HepG2 (cell line): ENCODE measurements at regions not wholly inside any gene's neighbourhood (a gene's known extent, or its start where the extent isn't known, plus 50 kb on each side); places are given as distances from the start of the nearest gene placed in this dataset.

Experiments
- ATAC-seq: fragments of 200-7000 bp; cut with Tn5 transposase; 3 replicates; pipeline ENCODE4 v1.9.1; 2020; ENCODE audit warnings: mild to moderate bottlenecking, moderate library complexity
- BruUV-seq: library from RNA; stranded (reverse); fragments of 400-500 nt; replicated peaks from 2 replicates; lab custom pipeline; 2021; lab: Mats Ljungman, UMichigan
- CTCF ChIA-PET: fragments of 300-600 bp; formaldehyde crosslinking; extraction: SDS; loops from one replicate; lab custom pipeline; 2021; ENCODE audit warnings: low total read pairs, inconsistent platforms, low intra/inter-chr PET ratio; lab: Yijun Ruan, JAX
- POLR2A ChIA-PET: fragments of 350-600 bp; sonication (Branson Sonifier 250); formaldehyde crosslinking; loops from one replicate; lab custom pipeline; 2020; ENCODE audit warnings: antibody characterized with exemption, inconsistent platforms; lab: Yijun Ruan, JAX
- DNase-seq: peaks from one replicate; pipeline ENCODE4 v3.0.0-alpha.2; 2015; ENCODE audit warnings: low spot score
- FAIRE-seq: peaks from 3 replicates; lab custom pipeline; 2011; peaks lifted over from hg19 to GRCh38; lab: Jason Lieb, UNC
- H2AFZ ChIP-seq: one replicate; pipeline ENCODE4 v1.6.1; 2011; ENCODE audit warnings: low read length, inconsistent platforms
- H3K27ac ChIP-seq: fragments of 300-600 bp; 3 replicates; pipeline ENCODE4 v1.8.0; 2011; ENCODE audit warnings: mixed run types, mild to moderate bottlenecking, mixed read lengths, low read length, inconsistent platforms; ENCODE audit not compliant: insufficient read depth; ENCODE audit errors: extremely low read length
- H3K27me3 ChIP-seq, 2 experiments: fragments of 200-600 bp in 1 of 2; 2 replicates in 1 of 2; 3 replicates in 1 of 2; pipeline versions ENCODE4 v1.6.0 to v1.8.0; 2011; ENCODE audit warnings: low read length in 2 of 2, mild to moderate bottlenecking in 2 of 2, moderate library complexity in 2 of 2, inconsistent platforms in 1 of 2; ENCODE audit not compliant: insufficient read depth in 2 of 2, control insufficient read depth in 1 of 2
- H3K36me3 ChIP-seq, 2 experiments: fragments of 200-600 bp in 1 of 2; replicated peaks in 1 of 2; 2 replicates in 1 of 2; 3 replicates in 1 of 2; pipeline versions ENCODE4 v1.5.1 to v1.8.0; 2011; ENCODE audit warnings: low read length in 2 of 2, inconsistent platforms in 1 of 2; ENCODE audit not compliant: insufficient read depth in 2 of 2, control insufficient read depth in 1 of 2
- H3K4me1 ChIP-seq: 2 replicates; pipeline ENCODE4 v1.5.1; 2012; ENCODE audit warnings: low read length, inconsistent platforms; ENCODE audit not compliant: insufficient read depth
- H3K4me2 ChIP-seq: 2 replicates; pipeline ENCODE4 v1.6.0; 2011; ENCODE audit warnings: low read depth, low read length, inconsistent platforms
- H3K4me3 ChIP-seq, 3 experiments: fragments of 200-600 bp in 1 of 3; sonication (generic), shearing (Covaris generic) in 1 of 3; replicated peaks in 1 of 3; 2 replicates each; pipeline ENCODE4 v1.5.1; 2011 to 2016; ENCODE audit warnings: low read length in 3 of 3, inconsistent platforms in 2 of 3, low read depth in 2 of 3, mild to moderate bottlenecking in 2 of 3, control low read depth in 1 of 3, mixed read lengths in 1 of 3; ENCODE audit not compliant: insufficient read depth in 1 of 3
- H3K79me2 ChIP-seq: one replicate; pipeline ENCODE4 v1.6.1; 2011; ENCODE audit warnings: low read length, inconsistent platforms; ENCODE audit not compliant: insufficient read depth
- H3K9ac ChIP-seq: 2 replicates; pipeline ENCODE4 v1.6.0; 2011; ENCODE audit warnings: mild to moderate bottlenecking, low read depth, low read length, inconsistent platforms; ENCODE audit not compliant: insufficient read depth
- H3K9me3 ChIP-seq: 2 replicates; pipeline ENCODE4 v1.5.1; 2012; ENCODE audit warnings: mild to moderate bottlenecking, low read length
- H4K20me1 ChIP-seq: 2 replicates; pipeline ENCODE4 v1.6.0; 2011; ENCODE audit warnings: inconsistent platforms, mild to moderate bottlenecking, low read length, moderate library complexity; ENCODE audit not compliant: insufficient read depth
- ATF1 ChIP-seq: IDR thresholded peaks from 2 replicates; pipeline ENCODE4 v1.6.1; 2016; ENCODE audit warnings: mild to moderate bottlenecking, control low read depth
- HCFC1 ChIP-seq: fragments of 150-350 bp; IDR thresholded peaks from 2 replicates; pipeline ENCODE4 v1.6.1; 2014; ENCODE audit warnings: low read depth, low read length
- KDM5B ChIP-seq: sonication (generic); formaldehyde crosslinking; IDR thresholded peaks from 2 replicates; pipeline ENCODE4 v1.4.0; 2020; ENCODE audit warnings: missing genetic modification reagents, mild to moderate bottlenecking, borderline replicate concordance
- KLF13 ChIP-seq: sonication (generic); formaldehyde crosslinking; IDR thresholded peaks from 2 replicates; pipeline ENCODE4 v1.4.0; 2020; ENCODE audit warnings: mild to moderate bottlenecking, missing genetic modification reagents
- KLF16 ChIP-seq, 2 experiments: sonication (generic) in 1 of 2; formaldehyde crosslinking in 1 of 2; IDR thresholded peaks; 2 replicates each; pipeline versions ENCODE4 v1.6.1 to v1.8.0; 2016 to 2023; ENCODE audit warnings: missing genetic modification reagents in 2 of 2, missing compliant biosample characterization in 1 of 2
- MAFG ChIP-seq: sonication (generic); formaldehyde crosslinking; IDR thresholded peaks from 2 replicates; pipeline ENCODE4 v1.5.1; 2020; ENCODE audit warnings: mild to moderate bottlenecking, missing genetic modification reagents
- ZMYM4 ChIP-seq: sonication (generic); formaldehyde crosslinking; IDR thresholded peaks from 2 replicates; pipeline ENCODE4 v1.8.1; 2023; ENCODE audit warnings: mild to moderate bottlenecking, missing genetic modification reagents
- ZNF772 ChIP-seq: sonication (generic); formaldehyde crosslinking; IDR thresholded peaks from 2 replicates; pipeline ENCODE4 v1.5.0; 2020; ENCODE audit warnings: mild to moderate bottlenecking, missing genetic modification reagents
- WGBS: methylation state at CpG from one replicate; pipeline ENCODE4 v1.1.6; 2017; ENCODE audit warnings: low lambda C conversion rate; 5-methylcytosine and 5-hydroxymethylcytosine counted together
- in situ Hi-C: cut with HindIII; loops from 2 replicates; pipeline ENCODE4 v1.10.0; 2017; ENCODE audit warnings: low pct_unique_long_range_greater_than_20kb; ENCODE audit not compliant: extremely low pct_ligation_motif_present
- intact Hi-C: fragments of 100-400 bp; cut with micrococcal nuclease; formaldehyde crosslinking; loops from one replicate; pipeline ENCODE4 v1.10.0; 2022; ENCODE audit not compliant: unreplicated experiment
- TF ChIP-seq, protein P1 (sequence below): sonication (generic); formaldehyde crosslinking; IDR thresholded peaks from 2 replicates; pipeline ENCODE4 v1.4.0; 2020; ENCODE audit warnings: missing genetic modification reagents
- TF ChIP-seq, protein P2 (sequence below): sonication (generic); formaldehyde crosslinking; IDR thresholded peaks from 2 replicates; pipeline ENCODE4 v1.8.1; 2023; ENCODE audit warnings: mild to moderate bottlenecking, moderate library complexity, missing genetic modification reagents
- TF ChIP-seq, protein P3 (sequence below): sonication (generic); formaldehyde crosslinking; IDR thresholded peaks from 2 replicates; pipeline ENCODE4 v1.4.0; 2020; ENCODE audit warnings: low read depth, missing genetic modification reagents
- TF ChIP-seq, protein P4 (sequence below): sonication (generic); formaldehyde crosslinking; IDR thresholded peaks from 2 replicates; pipeline ENCODE4 v1.8.0; 2023; ENCODE audit warnings: mild to moderate bottlenecking, missing genetic modification reagents

DNA sequence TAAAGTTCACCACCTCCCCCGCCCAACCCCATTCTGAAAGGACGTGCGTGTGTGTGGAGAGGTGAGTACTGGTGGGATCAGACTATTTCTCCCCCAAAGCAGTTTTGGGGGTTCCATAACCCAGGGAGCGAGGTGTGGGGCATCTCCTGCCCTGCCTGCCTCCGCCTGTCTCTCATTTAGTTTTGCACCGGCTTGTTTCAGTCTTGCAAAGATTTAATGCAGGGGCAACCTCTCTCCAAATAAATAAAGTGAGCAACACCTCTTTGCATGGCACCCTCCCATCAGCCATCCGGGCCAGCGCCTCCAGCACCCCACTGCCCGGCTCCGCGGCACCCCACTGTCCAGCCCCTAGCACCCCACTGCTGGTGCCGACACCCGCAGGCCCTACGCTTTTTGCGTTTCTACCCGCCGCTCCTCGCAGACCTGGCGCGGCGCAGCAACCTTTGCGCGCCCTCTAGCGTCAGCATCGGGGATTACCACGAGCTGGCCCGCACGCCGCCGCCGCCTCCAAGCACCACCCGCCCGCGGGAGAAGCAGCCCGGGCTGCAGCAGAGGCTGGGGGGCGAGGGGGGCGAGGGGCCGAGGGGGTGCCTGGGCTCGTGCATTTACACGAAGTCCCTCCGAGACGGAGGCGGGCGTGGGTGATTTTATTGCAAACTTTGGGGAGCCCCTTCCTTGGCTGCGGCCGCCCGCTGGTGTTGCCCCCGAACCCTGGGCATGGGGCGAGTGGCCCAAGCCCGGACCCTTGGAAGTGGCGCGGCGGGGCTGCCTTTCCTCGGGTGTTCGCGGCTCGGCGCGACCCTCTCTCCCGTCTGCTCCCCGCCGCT is 55.8 kb upstream of the VRK1 start:
- Histone ChIP-seq H3K36me3 (no peaks in the 10 kb centered on the region), H3K4me1 (peaks cover 5% of the 10 kb centered on the region; the same call in 1 of the 2 replicates), H3K79me2 (no peaks in the 10 kb centered on the region), H3K9ac (no peak overlapping the region), H3K27ac (no peak overlapping the region), H3K27me3 (peaks cover 2 to 85% of the 10 kb centered on the region in 2 experiments), H4K20me1 (no peaks in the 10 kb centered on the region), H3K4me3 (peak overlapping the region; percentile 43 to 62 (median 56); a peak in 5 of 6 replicates), H2AFZ (no peak overlapping the region), H3K9me3 (no peaks in the 10 kb centered on the region), H3K4me2 (peak overlapping the region; percentile 83)
- peak; percentile 85 for ATAC-seq
- in situ Hi-C loops, result loop anchor here (5.0 kb wide), 1 partner anchor 159 kb away; no protein-coding TSS in a partner anchor
- intact Hi-C loops, result loop anchor here (1.0 to 5.0 kb wide), 3 partner anchors 106 to 174 kb away; no protein-coding TSS in a partner anchor
- DNase-seq, result no peak
- no TSS peak for BruUV-seq
- FAIRE-seq, result no peak
- 6% methylated on average over 26 of the region's 62 CpGs for WGBS
- ChIA-PET POLR2A (no interaction called here), CTCF (interaction anchor here (0.9 to 2.7 kb wide), 2 partner anchors 112 to 157 kb away, joined by 3 to 15 read pairs; no protein-coding TSS in a partner anchor)
- TF ChIP-seq, protein P1, sequence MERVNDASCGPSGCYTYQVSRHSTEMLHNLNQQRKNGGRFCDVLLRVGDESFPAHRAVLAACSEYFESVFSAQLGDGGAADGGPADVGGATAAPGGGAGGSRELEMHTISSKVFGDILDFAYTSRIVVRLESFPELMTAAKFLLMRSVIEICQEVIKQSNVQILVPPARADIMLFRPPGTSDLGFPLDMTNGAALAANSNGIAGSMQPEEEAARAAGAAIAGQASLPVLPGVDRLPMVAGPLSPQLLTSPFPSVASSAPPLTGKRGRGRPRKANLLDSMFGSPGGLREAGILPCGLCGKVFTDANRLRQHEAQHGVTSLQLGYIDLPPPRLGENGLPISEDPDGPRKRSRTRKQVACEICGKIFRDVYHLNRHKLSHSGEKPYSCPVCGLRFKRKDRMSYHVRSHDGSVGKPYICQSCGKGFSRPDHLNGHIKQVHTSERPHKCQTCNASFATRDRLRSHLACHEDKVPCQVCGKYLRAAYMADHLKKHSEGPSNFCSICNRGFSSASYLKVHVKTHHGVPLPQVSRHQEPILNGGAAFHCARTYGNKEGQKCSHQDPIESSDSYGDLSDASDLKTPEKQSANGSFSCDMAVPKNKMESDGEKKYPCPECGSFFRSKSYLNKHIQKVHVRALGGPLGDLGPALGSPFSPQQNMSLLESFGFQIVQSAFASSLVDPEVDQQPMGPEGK, result 0 out of 2 replicates have a peak, but pooled peaks have one; percentile 12
- TF ChIP-seq MAFG (CRISPR knock-in tag) (no peak), ZMYM4 (CRISPR knock-in tag) (peak; percentile 52; the same call in 1 of the 2 replicates), KLF16 (CRISPR knock-in tag; IDR thresholded peaks at IDR 0.05) (no peak), HCFC1 (no peak), KLF13 (no peak), KDM5B (CRISPR knock-in tag) (peak; percentile 31; the same call in 1 of the 2 replicates), ATF1 (CRISPR knock-in tag) (no peak), ZNF772 (no peak)
- TF ChIP-seq, protein P2, sequence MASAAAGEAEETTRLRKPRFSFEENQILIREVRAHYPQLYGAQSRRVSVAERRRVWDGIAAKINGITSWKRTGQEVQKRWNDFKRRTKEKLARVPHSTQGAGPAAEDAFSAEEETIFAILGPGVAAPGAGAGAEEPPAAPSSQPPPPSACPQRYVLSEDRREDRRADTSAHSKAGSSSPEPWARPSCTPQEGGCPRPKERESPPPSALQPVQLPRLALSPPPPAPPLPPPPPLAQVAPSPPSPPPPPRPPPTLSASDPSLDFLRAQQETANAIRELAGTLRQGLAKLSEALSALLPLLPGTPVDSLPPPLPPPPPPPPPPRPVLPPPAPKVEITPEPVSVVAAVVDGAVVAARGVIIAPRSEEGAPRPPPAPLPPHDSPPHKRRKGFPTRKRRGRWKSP (CRISPR knock-in tag), result peak; percentile 52; the same call in 1 of the 2 replicates
- TF ChIP-seq, protein P3, sequence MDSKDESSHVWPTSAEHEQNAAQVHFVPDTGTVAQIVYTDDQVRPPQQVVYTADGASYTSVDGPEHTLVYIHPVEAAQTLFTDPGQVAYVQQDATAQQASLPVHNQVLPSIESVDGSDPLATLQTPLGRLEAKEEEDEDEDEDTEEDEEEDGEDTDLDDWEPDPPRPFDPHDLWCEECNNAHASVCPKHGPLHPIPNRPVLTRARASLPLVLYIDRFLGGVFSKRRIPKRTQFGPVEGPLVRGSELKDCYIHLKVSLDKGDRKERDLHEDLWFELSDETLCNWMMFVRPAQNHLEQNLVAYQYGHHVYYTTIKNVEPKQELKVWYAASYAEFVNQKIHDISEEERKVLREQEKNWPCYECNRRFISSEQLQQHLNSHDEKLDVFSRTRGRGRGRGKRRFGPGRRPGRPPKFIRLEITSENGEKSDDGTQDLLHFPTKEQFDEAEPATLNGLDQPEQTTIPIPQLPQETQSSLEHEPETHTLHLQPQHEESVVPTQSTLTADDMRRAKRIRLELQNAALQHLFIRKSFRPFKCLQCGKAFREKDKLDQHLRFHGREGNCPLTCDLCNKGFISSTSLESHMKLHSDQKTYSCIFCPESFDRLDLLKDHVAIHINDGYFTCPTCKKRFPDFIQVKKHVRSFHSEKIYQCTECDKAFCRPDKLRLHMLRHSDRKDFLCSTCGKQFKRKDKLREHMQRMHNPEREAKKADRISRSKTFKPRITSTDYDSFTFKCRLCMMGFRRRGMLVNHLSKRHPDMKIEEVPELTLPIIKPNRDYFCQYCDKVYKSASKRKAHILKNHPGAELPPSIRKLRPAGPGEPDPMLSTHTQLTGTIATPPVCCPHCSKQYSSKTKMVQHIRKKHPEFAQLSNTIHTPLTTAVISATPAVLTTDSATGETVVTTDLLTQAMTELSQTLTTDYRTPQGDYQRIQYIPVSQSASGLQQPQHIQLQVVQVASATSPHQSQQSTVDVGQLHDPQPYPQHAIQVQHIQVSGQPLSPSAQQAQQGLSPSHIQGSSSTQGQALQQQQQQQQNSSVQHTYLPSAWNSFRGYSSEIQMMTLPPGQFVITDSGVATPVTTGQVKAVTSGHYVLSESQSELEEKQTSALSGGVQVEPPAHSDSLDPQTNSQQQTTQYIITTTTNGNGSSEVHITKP (CRISPR knock-in tag), result no peak
- TF ChIP-seq, protein P4, sequence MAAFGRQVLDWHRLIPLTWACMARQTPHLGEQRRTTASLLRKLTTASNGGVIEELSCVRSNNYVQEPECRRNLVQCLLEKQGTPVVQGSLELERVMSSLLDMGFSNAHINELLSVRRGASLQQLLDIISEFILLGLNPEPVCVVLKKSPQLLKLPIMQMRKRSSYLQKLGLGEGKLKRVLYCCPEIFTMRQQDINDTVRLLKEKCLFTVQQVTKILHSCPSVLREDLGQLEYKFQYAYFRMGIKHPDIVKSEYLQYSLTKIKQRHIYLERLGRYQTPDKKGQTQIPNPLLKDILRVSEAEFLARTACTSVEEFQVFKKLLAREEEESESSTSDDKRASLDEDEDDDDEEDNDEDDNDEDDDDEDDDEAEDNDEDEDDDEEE (CRISPR knock-in tag), result 0 out of 2 replicates have a peak, but pooled peaks have one; percentile 33
